ENCODE measurements at regions not wholly inside any gene's neighbourhood (a gene's known extent, or its start where the extent isn't known, plus 50 kb on each side); places are given as distances from the start of the nearest gene placed in this dataset.

DNA sequence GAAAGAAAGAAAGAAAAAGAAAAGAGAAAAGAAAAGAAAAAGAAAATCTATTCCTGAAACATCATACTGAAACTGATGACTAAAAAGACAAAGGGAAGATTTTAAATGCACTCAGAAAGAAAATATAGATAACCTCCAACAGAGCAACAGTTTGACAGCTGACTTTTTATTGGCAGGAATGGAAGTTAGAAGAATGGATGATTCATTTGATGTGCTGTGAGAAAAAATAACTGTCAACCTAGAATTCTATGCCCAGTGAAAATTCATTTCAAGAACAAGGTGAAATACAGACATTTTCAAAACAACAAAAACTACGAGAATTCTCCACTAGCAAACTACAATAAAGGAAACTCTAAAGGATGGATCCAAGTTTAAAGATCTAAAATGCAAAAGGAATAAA, 50.5 kb upstream of the HSPA12A start:
- Mint-ChIP-seq H3K4me3 (no peak overlapping the region), H3K27me3 (ENCODE audit: low read depth in 3 of 3) (peaks cover 6 to 9% (median 6%) of the 10 kb centered on the region in 3 donors), H3K27ac (no peak overlapping the region), H3K36me3 (no peaks in the 10 kb centered on the region), H3K4me1 (peaks cover 7 to 8% of the 10 kb centered on the region in 2 donors), H3K9me3 (no peaks in the 10 kb centered on the region)
- no peak for DNase-seq

- no peak overlapping the region for H3K4me3 Mint-ChIP-seq
- H3K36me3 Mint-ChIP-seq, result no peaks in the 10 kb centered on the region
- no peaks in the 10 kb centered on the region for H3K9me3 Mint-ChIP-seq
- no peak for DNase-seq
- H3K27me3 Mint-ChIP-seq (ENCODE audit: low read depth in 3 of 3), result peaks cover 2 to 8% (median 3%) of the 10 kb centered on the region in 3 donors
- no peak overlapping the region for H3K27ac Mint-ChIP-seq
- no peaks in the 10 kb centered on the region for H3K4me1 Mint-ChIP-seq
Observed at GRCh38 chr10:116796469-116796868, 52.8 kb upstream of the ENO4 start.

- Mint-ChIP-seq H3K27ac (no peak overlapping the region), H3K27me3 (ENCODE audit: low read depth in 3 of 3) (peaks cover 2 to 8% (median 3%) of the 10 kb centered on the region in 3 donors), H3K4me3 (no peak overlapping the region), H3K9me3 (no peaks in the 10 kb centered on the region), H3K4me1 (no peaks in the 10 kb centered on the region), H3K36me3 (no peaks in the 10 kb centered on the region)
- DNase-seq, result peak; percentile 23 to 36 (median 32)
Observed at GRCh38 chr10:116796910-116797513, 52.3 kb upstream of the ENO4 start.

DNA sequence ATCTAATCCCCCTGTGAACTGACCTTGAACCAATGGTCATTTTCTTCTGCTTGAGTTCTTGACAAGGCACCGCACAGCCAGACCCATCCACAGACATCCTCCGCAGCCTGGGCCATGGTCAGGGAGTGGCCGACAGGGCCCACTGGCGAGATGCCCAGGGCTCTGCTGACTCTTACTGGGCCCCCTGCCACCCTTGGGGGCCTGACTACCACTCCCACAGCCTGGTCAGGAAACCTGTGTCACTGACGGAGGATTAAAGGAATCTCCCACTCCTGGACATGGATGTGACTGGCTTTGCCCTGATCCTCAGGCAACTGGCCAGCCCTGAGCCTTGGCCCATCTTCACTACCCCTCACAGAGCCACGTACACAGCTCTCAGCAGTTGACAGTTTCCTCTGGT, 50.4 kb upstream of the ENO4 start:
- H3K27ac Mint-ChIP-seq, result peak overlapping the region in 1 of 6 donors; percentile 3
- no peak overlapping the region for H3K4me3 Mint-ChIP-seq
- no peak for DNase-seq
- no peaks in the 10 kb centered on the region for H3K36me3 Mint-ChIP-seq
- H3K9me3 Mint-ChIP-seq, result no peaks in the 10 kb centered on the region
- H3K4me1 Mint-ChIP-seq, result no peaks in the 10 kb centered on the region
- H3K27me3 Mint-ChIP-seq (ENCODE audit: low read depth in 3 of 3), result peaks cover 4 to 6% (median 6%) of the 10 kb centered on the region in 3 donors
